Pancreas (tissue), 10 donors: ENCODE measurements at regions not wholly inside any gene's neighbourhood (a gene's known extent, or its start where the extent isn't known, plus 50 kb on each side); places are given as distances from the start of the nearest gene placed in this dataset.

Experiments
- ATAC-seq, 4 donors: fragments of 200-7000 bp; cut with Tn5 transposase; one replicate each; pipeline versions ENCODE4 v1.8.0 to v1.9.1; 2020; ENCODE audit warnings: mild to moderate bottlenecking in 4 of 4, moderate library complexity in 4 of 4
- DNase-seq, 6 donors: peaks; one replicate each; pipeline ENCODE4 v3.0.0-alpha.2; 2020
- FAIRE-seq: peaks from 2 replicates; lab custom pipeline; 2012; peaks lifted over from hg19 to GRCh38; lab: Jason Lieb, UNC
- H3K27ac ChIP-seq, 4 donors: fragments of 200-600 bp; sonication (generic); 1 replicate in 3 of 4; 2 replicates in 1 of 4; pipeline versions ENCODE4 v1.5.0 to v1.8.0; 2020
- H3K27me3 ChIP-seq, 4 donors: fragments of 200-600 bp; one replicate each; pipeline ENCODE4 v1.8.0; 2021
- H3K36me3 ChIP-seq, 3 donors: fragments of 200-600 bp; sonication (generic) in 1 of 3; one replicate each; pipeline versions ENCODE4 v1.5.0 to v1.8.0; 2020 to 2021
- H3K4me1 ChIP-seq, 3 donors: fragments of 200-600 bp; one replicate each; pipeline ENCODE4 v1.8.0; 2021
- H3K4me3 ChIP-seq, 4 donors: fragments of 200-600 bp; sonication (generic) in 2 of 4; one replicate each; pipeline versions ENCODE4 v1.5.0 to v1.8.0; 2020 to 2021
- H3K9me3 ChIP-seq, 4 donors: fragments of 200-600 bp; one replicate each; pipeline ENCODE4 v1.8.0; 2021
- WGBS, 2 donors: extraction: QIAGEN DNeasy Blood & Tissue Kit; methylation state at CpG; one replicate each; pipeline ENCODE4 v1.1.7; 2013; 5-methylcytosine and 5-hydroxymethylcytosine counted together
- intact Hi-C, 3 donors: fragments of 100-400 bp; cut with DNase I; formaldehyde crosslinking; loops; one replicate each; pipeline versions ENCODE4 v1.11.1 to v1.14.2; 2022
- TF ChIP-seq, protein P1 (sequence below), 4 donors: fragments of 200-600 bp; sonication (generic) in 3 of 4; IDR thresholded peaks; one replicate each; pipeline versions ENCODE4 v1.5.0 to v1.8.0; 2021; ENCODE audit warnings: antibody characterized with exemption in 4 of 4
- donor health status: healthy with polysubstance abuse.
- donor health status: DM: no; HTN: no; CAD: no; lungs with moderate emphysema.
- donor health status: DM: no; HTN: no; CAD: no.
- donor health status: control.
- donor health status: control.
- donor health status: Bipolar disorder and iron deficiency.
- donor health status: DM: yes; HTN: yes; CAD: no.
- donor health status: DM: no; HTN: no; CAD: no.
- donor health status: DM: no; HTN: no; CAD: no.
- donor health status: DM: yes; HTN: yes; CAD: no.

DNA sequence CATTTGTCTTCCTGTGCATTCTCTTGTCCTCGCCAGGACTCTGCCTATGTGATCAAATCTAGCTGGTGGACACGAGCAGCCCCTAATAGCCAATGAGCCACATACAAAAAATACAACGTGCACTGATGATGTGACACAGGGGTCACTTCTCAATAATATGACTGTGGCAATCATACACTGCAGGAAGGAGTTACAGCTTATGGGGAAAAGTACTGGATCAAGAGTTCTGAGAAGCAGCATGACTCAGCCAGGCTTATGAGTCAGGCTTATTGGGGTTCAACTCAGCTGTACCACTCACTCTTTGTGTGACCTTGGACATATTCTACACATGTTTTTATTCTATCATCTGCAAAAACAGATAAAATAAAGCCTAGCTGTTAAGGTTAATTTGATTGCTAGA, 889.4 kb upstream of the TENM4 start:
- no peaks in the 10 kb centered on the region for H3K4me1 ChIP-seq
- no peaks in the 10 kb centered on the region for H3K36me3 ChIP-seq
- 57 to 60% methylated on average over 3 of the region's 3 CpGs for WGBS, 2 donors
- TF ChIP-seq, protein P1, sequence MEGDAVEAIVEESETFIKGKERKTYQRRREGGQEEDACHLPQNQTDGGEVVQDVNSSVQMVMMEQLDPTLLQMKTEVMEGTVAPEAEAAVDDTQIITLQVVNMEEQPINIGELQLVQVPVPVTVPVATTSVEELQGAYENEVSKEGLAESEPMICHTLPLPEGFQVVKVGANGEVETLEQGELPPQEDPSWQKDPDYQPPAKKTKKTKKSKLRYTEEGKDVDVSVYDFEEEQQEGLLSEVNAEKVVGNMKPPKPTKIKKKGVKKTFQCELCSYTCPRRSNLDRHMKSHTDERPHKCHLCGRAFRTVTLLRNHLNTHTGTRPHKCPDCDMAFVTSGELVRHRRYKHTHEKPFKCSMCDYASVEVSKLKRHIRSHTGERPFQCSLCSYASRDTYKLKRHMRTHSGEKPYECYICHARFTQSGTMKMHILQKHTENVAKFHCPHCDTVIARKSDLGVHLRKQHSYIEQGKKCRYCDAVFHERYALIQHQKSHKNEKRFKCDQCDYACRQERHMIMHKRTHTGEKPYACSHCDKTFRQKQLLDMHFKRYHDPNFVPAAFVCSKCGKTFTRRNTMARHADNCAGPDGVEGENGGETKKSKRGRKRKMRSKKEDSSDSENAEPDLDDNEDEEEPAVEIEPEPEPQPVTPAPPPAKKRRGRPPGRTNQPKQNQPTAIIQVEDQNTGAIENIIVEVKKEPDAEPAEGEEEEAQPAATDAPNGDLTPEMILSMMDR (IDR thresholded peaks at IDR 0.05): no peak
- DNase-seq (no peak), ATAC-seq (no peak), FAIRE-seq (no peak)
- H3K27ac ChIP-seq: no peak overlapping the region
- intact Hi-C loops: no loop called here
- no peak overlapping the region for H3K4me3 ChIP-seq
- no peaks in the 10 kb centered on the region for H3K9me3 ChIP-seq
- no peaks in the 10 kb centered on the region for H3K27me3 ChIP-seq

DNA sequence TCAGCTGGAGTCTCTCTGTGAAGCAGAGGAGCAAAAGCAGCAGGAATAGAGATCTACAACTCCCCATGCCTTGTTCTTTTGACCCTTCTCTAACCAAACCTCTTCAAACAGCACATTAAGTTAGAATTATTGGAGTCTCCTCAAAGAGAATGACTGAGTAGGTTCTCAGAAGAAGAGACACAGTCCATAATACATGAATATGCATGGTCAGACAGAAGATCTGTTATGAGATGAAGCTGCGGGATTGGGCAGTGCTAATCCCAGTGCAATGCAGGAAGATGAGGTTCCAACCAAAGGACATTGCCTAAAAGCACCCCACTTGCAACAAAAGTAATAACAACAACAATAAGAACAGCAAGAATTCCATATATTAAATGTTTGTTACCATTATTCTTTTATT, 887.9 kb upstream of the TENM4 start:
- FAIRE-seq (no peak), DNase-seq (no peak), ATAC-seq (no peak)
- 83 to 86% methylated on average over 1 of the region's 1 CpG for WGBS, 2 donors
- Histone ChIP-seq H3K27ac (no peak overlapping the region), H3K36me3 (no peaks in the 10 kb centered on the region), H3K9me3 (no peaks in the 10 kb centered on the region), H3K4me3 (no peak overlapping the region), H3K4me1 (no peaks in the 10 kb centered on the region), H3K27me3 (no peaks in the 10 kb centered on the region)
- TF ChIP-seq, protein P1 (IDR thresholded peaks at IDR 0.05): no peak
- intact Hi-C loops: no loop called here

DNA sequence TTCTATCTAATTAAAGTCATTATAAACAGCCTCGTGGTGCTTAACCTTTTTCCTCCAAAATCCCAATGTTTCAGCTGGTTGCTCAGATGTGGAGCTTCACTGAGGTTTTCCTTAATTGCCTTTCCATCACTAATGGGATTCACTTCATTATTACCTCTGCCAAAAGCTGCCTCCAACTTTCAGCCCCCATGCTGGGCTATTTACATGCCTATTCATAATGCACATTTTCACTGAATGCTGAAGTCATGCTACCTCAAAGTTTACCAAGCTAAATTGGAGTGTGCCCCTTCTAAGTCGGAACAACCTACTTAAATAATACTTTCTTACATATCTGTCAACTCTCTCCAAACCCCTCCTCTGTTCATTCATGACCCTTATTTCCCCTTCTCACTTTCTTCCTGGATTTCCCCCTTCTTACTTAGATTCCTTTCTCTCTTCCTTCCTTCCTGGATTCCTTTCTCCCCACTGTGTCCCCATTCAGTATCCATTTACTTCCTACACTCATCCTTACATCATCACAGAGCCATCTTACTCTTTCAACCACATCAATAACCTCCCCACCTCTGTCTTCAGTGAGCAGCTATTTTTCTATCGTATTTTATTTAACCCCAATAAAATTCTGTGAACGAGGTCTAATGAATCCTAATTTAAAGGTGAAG, 887.3 kb upstream of the TENM4 start:
- H3K27ac ChIP-seq: no peak overlapping the region
- H3K4me3 ChIP-seq: no peak overlapping the region
- no peaks in the 10 kb centered on the region for H3K4me1 ChIP-seq
- H3K9me3 ChIP-seq: no peaks in the 10 kb centered on the region
- TF ChIP-seq, protein P1 (IDR thresholded peaks at IDR 0.05): no peak
- WGBS, 2 donors: 41 to 54% methylated on average over 4 of the region's 4 CpGs
- FAIRE-seq (no peak), DNase-seq (no peak), ATAC-seq (no peak)
- no peaks in the 10 kb centered on the region for H3K27me3 ChIP-seq
- H3K36me3 ChIP-seq: no peaks in the 10 kb centered on the region
- intact Hi-C loops: no loop called here

DNA sequence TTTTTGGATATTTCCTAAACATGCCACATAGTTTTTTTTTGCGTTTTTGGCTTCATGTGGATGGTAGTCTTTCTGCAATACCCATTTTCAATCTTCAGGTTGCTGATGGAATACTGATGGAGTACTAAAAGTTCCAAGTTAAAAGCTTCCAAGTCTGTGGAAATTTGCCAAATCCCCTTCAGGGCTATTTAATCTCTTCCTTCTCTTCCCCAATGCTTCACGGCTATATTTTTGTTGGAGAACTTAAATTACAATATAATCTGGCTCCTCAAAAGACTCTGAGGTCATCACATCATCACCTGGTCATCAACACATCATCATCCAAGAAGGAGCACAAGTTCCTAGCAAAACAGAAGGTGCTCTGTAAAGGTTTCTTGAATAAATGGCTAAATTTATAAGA, 881.0 kb upstream of the TENM4 start:
- intact Hi-C loops: no loop called here
- TF ChIP-seq, protein P1 (IDR thresholded peaks at IDR 0.05): no peak

DNA sequence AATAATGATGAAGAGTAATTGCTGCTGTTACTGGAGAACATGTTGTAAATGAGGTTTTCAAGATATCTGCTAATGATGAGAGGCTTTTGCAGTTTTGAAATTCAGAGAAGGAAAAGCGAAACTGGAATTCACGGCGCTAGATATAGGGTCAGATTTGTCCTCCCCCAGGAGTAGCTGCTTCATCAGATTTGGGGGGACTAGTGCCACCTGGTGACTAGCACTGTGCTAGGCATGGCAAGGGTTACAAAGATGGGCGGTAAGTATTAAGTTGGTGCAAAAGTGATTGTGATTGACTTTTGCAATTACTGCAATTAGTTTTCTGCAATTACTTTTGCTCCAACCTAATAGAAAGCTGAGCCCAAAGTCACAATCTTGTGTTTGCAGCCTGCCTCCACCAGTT, 879.9 kb upstream of the TENM4 start:
- WGBS, 2 donors: 62 to 84% methylated on average over 4 of the region's 4 CpGs
- intact Hi-C loops: no loop called here
- ATAC-seq: no peak

More for the DNA sequence above, 881.0 kb upstream of the TENM4 start:
- ATAC-seq (no peak), FAIRE-seq (no peak), DNase-seq (no peak)
- H3K4me1 ChIP-seq: no peaks in the 10 kb centered on the region
- 37 to 49% methylated on average over 2 of the region's 2 CpGs for WGBS, 2 donors
- H3K27ac ChIP-seq: no peak overlapping the region
- H3K4me3 ChIP-seq: no peak overlapping the region
- no peaks in the 10 kb centered on the region for H3K9me3 ChIP-seq
- no peaks in the 10 kb centered on the region for H3K36me3 ChIP-seq
- H3K27me3 ChIP-seq: no peaks in the 10 kb centered on the region

More for the DNA sequence above, 879.9 kb upstream of the TENM4 start:
- H3K27me3 ChIP-seq: no peaks in the 10 kb centered on the region
- H3K36me3 ChIP-seq: no peaks in the 10 kb centered on the region
- no peak overlapping the region for H3K27ac ChIP-seq
- TF ChIP-seq, protein P1 (IDR thresholded peaks at IDR 0.05): no peak
- no peak overlapping the region for H3K4me3 ChIP-seq
- FAIRE-seq (no peak), DNase-seq (no peak)
- H3K9me3 ChIP-seq: no peaks in the 10 kb centered on the region
- no peaks in the 10 kb centered on the region for H3K4me1 ChIP-seq
